Pancreas (tissue), 10 donors: ENCODE measurements at regions not wholly inside any gene's neighbourhood (a gene's known extent, or its start where the extent isn't known, plus 50 kb on each side); places are given as distances from the start of the nearest gene placed in this dataset.
"Not testable (repeated sequence)": the region's sequence is repeated elsewhere in the genome, so short reads cannot be mapped to it uniquely, and the experiment has no call there.

Experiments used
- ATAC-seq, 4 donors: fragments of 200-7000 bp; cut with Tn5 transposase; one replicate each; pipeline versions ENCODE4 v1.8.0 to v1.9.1; 2020; ENCODE audit warnings: mild to moderate bottlenecking in 4 of 4, moderate library complexity in 4 of 4
- DNase-seq, 6 donors: peaks; one replicate each; pipeline ENCODE4 v3.0.0-alpha.2; 2020
- FAIRE-seq: peaks from 2 replicates; lab custom pipeline; 2012; peaks lifted over from hg19 to GRCh38; lab: Jason Lieb, UNC
- H3K27ac ChIP-seq, 4 donors: fragments of 200-600 bp; sonication (generic); 1 replicate in 3 of 4; 2 replicates in 1 of 4; pipeline versions ENCODE4 v1.5.0 to v1.8.0; 2020
- H3K27me3 ChIP-seq, 4 donors: fragments of 200-600 bp; one replicate each; pipeline ENCODE4 v1.8.0; 2021
- H3K36me3 ChIP-seq, 3 donors: fragments of 200-600 bp; sonication (generic) in 1 of 3; one replicate each; pipeline versions ENCODE4 v1.5.0 to v1.8.0; 2020 to 2021
- H3K4me1 ChIP-seq, 3 donors: fragments of 200-600 bp; one replicate each; pipeline ENCODE4 v1.8.0; 2021
- H3K4me3 ChIP-seq, 4 donors: fragments of 200-600 bp; sonication (generic) in 2 of 4; one replicate each; pipeline versions ENCODE4 v1.5.0 to v1.8.0; 2020 to 2021
- H3K9me3 ChIP-seq, 4 donors: fragments of 200-600 bp; one replicate each; pipeline ENCODE4 v1.8.0; 2021
- CTCF ChIP-seq, 4 donors: fragments of 200-600 bp; sonication (generic) in 3 of 4; IDR thresholded peaks; one replicate each; pipeline versions ENCODE4 v1.5.0 to v1.8.0; 2021; ENCODE audit warnings: antibody characterized with exemption in 4 of 4
- WGBS, 2 donors: extraction: QIAGEN DNeasy Blood & Tissue Kit; methylation state at CpG; one replicate each; pipeline ENCODE4 v1.1.7; 2013; 5-methylcytosine and 5-hydroxymethylcytosine counted together
- intact Hi-C, 3 donors: fragments of 100-400 bp; cut with DNase I; formaldehyde crosslinking; loops; one replicate each; pipeline versions ENCODE4 v1.11.1 to v1.14.2; 2022
- donor health status: healthy with polysubstance abuse.
- donor health status: DM: no; HTN: no; CAD: no; lungs with moderate emphysema.
- donor health status: DM: no; HTN: no; CAD: no.
- donor health status: control.
- donor health status: control.
- donor health status: Bipolar disorder and iron deficiency.
- donor health status: DM: yes; HTN: yes; CAD: no.
- donor health status: DM: no; HTN: no; CAD: no.
- donor health status: DM: no; HTN: no; CAD: no.
- donor health status: DM: yes; HTN: yes; CAD: no.

DNA sequence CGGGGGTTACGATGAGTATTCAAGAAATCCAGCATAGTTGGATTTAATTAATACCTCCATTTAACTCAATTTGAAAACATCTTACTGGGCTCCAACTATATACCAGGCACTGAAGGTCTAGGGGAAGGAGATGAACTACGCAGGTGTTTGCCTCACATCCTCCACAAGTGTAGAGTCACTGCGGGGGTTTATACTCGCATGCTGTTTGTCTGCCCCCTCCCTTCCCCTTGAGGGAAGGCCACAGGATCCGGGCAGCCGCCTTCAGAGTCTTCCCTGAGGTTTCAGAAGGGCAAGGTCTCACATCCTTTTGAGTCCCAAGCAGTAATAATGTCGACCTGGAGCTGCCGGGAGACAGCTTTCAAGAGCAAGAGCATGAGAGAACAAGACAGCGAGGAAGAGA, 142.4 kb upstream of the GALNT2 start:
- whole genome bisulfite sequencing, 2 donors: 89 to 91% methylated on average over 10 of the region's 10 CpGs
- FAIRE-seq: no peak

GRCh38 chr1:229928767-229929166, 138.3 kb upstream of the GALNT2 start:
- Histone ChIP-seq H3K9me3 (no peaks in the 10 kb centered on the region), H3K27me3 (no peaks in the 10 kb centered on the region), H3K36me3 (no peaks in the 10 kb centered on the region), H3K27ac (no peak overlapping the region), H3K4me1 (peaks cover 0 to 4% (median 0%) of the 10 kb centered on the region in 3 donors), H3K4me3 (no peak overlapping the region)
- no peak for DNase-seq
- ATAC-seq: no peak
- 89% methylated on average over 7 of the region's 7 CpGs for WGBS, 2 donors
- no peak for FAIRE-seq
- intact Hi-C loops: no loop called here
- TF ChIP-seq CTCF (IDR thresholded peaks at IDR 0.05): no peak

More for the DNA sequence above, 142.4 kb upstream of the GALNT2 start:
- Histone ChIP-seq H3K27me3 (no peaks in the 10 kb centered on the region), H3K27ac (no peak overlapping the region), H3K4me3 (no peak overlapping the region), H3K36me3 (no peaks in the 10 kb centered on the region), H3K4me1 (peaks cover 0 to 4% (median 0%) of the 10 kb centered on the region in 3 donors), H3K9me3 (no peaks in the 10 kb centered on the region)
- no peak for ATAC-seq
- no peak for TF ChIP-seq CTCF (IDR thresholded peaks at IDR 0.05)
- DNase-seq: no peak
- intact Hi-C loops: no loop called here

DNA sequence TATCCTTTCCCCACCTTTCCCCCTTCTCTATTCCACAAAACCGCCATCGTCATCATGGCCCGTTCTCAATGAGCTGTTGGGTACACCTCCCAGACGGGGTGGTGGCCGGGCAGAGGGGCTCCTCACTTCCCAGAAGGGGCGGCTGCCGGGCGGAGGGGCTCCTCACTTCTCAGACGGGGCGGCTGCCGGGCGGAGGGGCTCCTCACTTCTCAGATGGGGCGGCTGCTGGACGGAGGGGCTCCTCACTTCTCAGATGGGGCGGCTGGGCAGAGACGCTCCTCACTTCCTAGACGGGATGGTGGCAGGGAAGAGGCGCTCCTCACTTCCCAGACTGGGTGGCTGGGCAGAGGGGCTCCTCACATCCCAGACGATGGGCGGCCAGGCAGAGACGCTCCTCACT, 135.3 kb upstream of the GALNT2 start:
- H3K27me3 ChIP-seq, FAIRE-seq, ATAC-seq, H3K36me3 ChIP-seq, intact Hi-C loops, H3K9me3 ChIP-seq, DNase-seq, H3K4me1 ChIP-seq, H3K4me3 ChIP-seq, H3K27ac ChIP-seq: not testable (repeated sequence)
- WGBS, 2 donors: 96% methylated on average over 17 to 21 of the region's 21 CpGs

GRCh38 chr1:229935157-229935556, 131.9 kb upstream of the GALNT2 start:
- H3K4me1 ChIP-seq, DNase-seq, ATAC-seq, H3K27ac ChIP-seq, FAIRE-seq, H3K27me3 ChIP-seq, H3K4me3 ChIP-seq, H3K36me3 ChIP-seq, H3K9me3 ChIP-seq, intact Hi-C loops: not testable (repeated sequence)
- 92 to 95% methylated on average over 6 of the region's 6 CpGs for WGBS, 2 donors

DNA sequence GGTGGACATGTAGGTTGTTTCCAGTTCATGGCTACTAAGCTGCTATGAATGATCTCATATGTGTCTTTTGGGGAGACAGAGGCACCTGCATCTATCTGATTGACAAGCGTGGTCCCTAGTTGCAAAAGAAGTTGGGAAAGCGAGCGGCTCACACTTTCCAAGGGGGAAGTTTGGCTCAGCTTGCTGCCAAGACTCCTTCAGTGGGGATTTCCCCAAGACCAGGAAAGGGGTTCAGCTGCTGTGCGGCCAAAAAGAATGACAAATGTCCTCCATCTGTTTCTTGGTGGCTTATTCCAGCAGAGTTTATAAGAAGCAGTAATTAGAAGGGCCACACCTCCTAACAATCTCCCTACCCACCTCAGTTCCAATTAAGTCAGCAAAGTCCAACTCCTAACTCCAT, 128.5 kb upstream of the GALNT2 start:
- Histone ChIP-seq H3K9me3 (no peaks in the 10 kb centered on the region), H3K4me3 (no peak overlapping the region), H3K4me1 (peaks cover 7 to 24% (median 18%) of the 10 kb centered on the region in 3 donors), H3K36me3 (no peaks in the 10 kb centered on the region), H3K27me3 (no peaks in the 10 kb centered on the region), H3K27ac (no peak overlapping the region)
- FAIRE-seq (no peak), ATAC-seq (no peak), DNase-seq (no peak)
- no peak for TF ChIP-seq CTCF (IDR thresholded peaks at IDR 0.05)
- WGBS, 2 donors: 85 to 87% methylated on average over 4 of the region's 4 CpGs
- intact Hi-C loops: no loop called here

- 28 to 31% methylated on average over 6 of the region's 6 CpGs for WGBS, 2 donors
- ATAC-seq (no peak), FAIRE-seq (no peak), DNase-seq (no peak)
- H3K36me3 ChIP-seq: no peaks in the 10 kb centered on the region
- intact Hi-C loops: no loop called here
- H3K4me1 ChIP-seq: peaks cover 7 to 28% (median 22%) of the 10 kb centered on the region in 3 donors
- TF ChIP-seq CTCF (IDR thresholded peaks at IDR 0.05): no peak
- H3K4me3 ChIP-seq: no peak overlapping the region
- no peaks in the 10 kb centered on the region for H3K9me3 ChIP-seq
- H3K27me3 ChIP-seq: no peaks in the 10 kb centered on the region
- H3K27ac ChIP-seq: peak overlapping the region; percentile 53 to 86 (median 72)
These were observed 126.4 kb upstream of the GALNT2 start for GRCh38 chr1:229940684-229941083.
